Endodermal cell (in vitro differentiated cells): ENCODE measurements at regions not wholly inside any gene's neighbourhood (a gene's known extent, or its start where the extent isn't known, plus 50 kb on each side); places are given as distances from the start of the nearest gene placed in this dataset.

Source experiments
- DNase-seq: peaks from one replicate; pipeline ENCODE4 v3.0.0-alpha.2; 2017
- H3K27ac ChIP-seq: 2 replicates; pipeline ENCODE4 v1.5.1; 2013; ENCODE audit warnings: mild to moderate bottlenecking, low read depth, low read length, moderate library complexity
- H3K27me3 ChIP-seq: 2 replicates; pipeline ENCODE4 v1.6.1; 2013; ENCODE audit warnings: mild to moderate bottlenecking, low read length, moderate library complexity; ENCODE audit not compliant: insufficient read depth, control insufficient read depth, poor library complexity, severe bottlenecking
- H3K36me3 ChIP-seq: 2 replicates; pipeline ENCODE4 v1.7.0; 2013; ENCODE audit warnings: mild to moderate bottlenecking, low read length, moderate library complexity; ENCODE audit not compliant: control insufficient read depth, insufficient read depth
- H3K4me1 ChIP-seq: one replicate; pipeline ENCODE4 v1.7.0; 2013; ENCODE audit warnings: low read length; ENCODE audit not compliant: control insufficient read depth, insufficient read depth
- H3K4me3 ChIP-seq: 2 replicates; pipeline ENCODE4 v1.5.1; 2013; ENCODE audit warnings: mild to moderate bottlenecking, low read length, moderate library complexity
- H3K9ac ChIP-seq: 2 replicates; pipeline ENCODE4 v1.6.1; 2013; ENCODE audit warnings: mild to moderate bottlenecking, low read length, moderate library complexity; ENCODE audit not compliant: poor library complexity, severe bottlenecking; ENCODE audit errors: extremely low read depth
- H3K9me3 ChIP-seq: 2 replicates; pipeline ENCODE4 v1.6.1; 2013; ENCODE audit warnings: mild to moderate bottlenecking, low read length, moderate library complexity; ENCODE audit not compliant: control insufficient read depth
- H3K27ac Mint-ChIP-seq: 2 replicates; pipeline ENCODE4 v1.8.0; 2020; ENCODE audit warnings: mixed read lengths
- H3K27me3 Mint-ChIP-seq: 2 replicates; pipeline ENCODE4 v1.8.0; 2021; ENCODE audit warnings: mild to moderate bottlenecking, mixed read lengths; ENCODE audit not compliant: insufficient read depth
- H3K36me3 Mint-ChIP-seq: 2 replicates; pipeline ENCODE4 v1.8.0; 2020; ENCODE audit warnings: low read depth, mixed read lengths
- H3K4me1 Mint-ChIP-seq: 2 replicates; pipeline ENCODE4 v1.8.0; 2020; ENCODE audit warnings: mixed read lengths
- H3K4me3 Mint-ChIP-seq: 2 replicates; pipeline ENCODE4 v1.8.0; 2020; ENCODE audit warnings: mild to moderate bottlenecking, moderate library complexity, mixed read lengths
- H3K9me3 Mint-ChIP-seq: 2 replicates; pipeline ENCODE4 v1.8.0; 2020; ENCODE audit warnings: mild to moderate bottlenecking, mixed read lengths
- WGBS, 2 experiments: methylation state at CpG; one replicate each; pipeline versions ENCODE4 v1.1.5 to v1.1.7; 2013; ENCODE audit warnings: missing lambda C conversion rate in 2 of 2, mixed read lengths in 1 of 2; ENCODE audit not compliant: insufficient coverage in 1 of 2, insufficient read length in 1 of 2; 5-methylcytosine and 5-hydroxymethylcytosine counted together
- TF ChIP-seq, protein P1 (sequence below): fragments of 200-600 bp; sonication (generic); conservative IDR thresholded peaks from 2 replicates; pipeline ENCODE4 v1.5.0; 2021; ENCODE audit warnings: antibody characterized with exemption, mild to moderate bottlenecking

DNA sequence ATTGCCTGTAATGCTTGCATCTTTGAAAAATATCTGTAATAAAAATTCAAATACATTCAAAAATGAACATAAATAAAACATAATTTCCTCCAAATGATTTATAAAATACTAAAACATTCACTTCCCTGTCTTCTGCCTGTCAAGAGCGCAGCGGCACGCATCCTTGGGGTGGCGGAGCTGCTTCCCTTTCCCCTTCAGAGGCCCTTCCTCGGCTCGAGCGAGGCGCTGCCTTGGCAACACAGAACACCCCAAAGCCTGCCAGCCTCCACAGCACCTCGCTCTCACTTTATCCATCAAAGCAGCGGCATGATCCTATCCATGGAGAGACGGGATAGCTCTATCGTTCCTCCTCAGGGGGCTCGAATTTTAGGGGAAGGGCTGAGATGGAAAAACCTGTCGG, 146.2 kb downstream of the GXYLT1 start:
- Mint-ChIP-seq H3K4me3 (no peak overlapping the region), H3K36me3 (no peaks in the 10 kb centered on the region), H3K27me3 (no peaks in the 10 kb centered on the region), H3K4me1 (peaks cover 5% of the 10 kb centered on the region), H3K9me3 (no peaks in the 10 kb centered on the region), H3K27ac (no peak overlapping the region)
- H3K9ac ChIP-seq, result no peak overlapping the region
- TF ChIP-seq, protein P1, sequence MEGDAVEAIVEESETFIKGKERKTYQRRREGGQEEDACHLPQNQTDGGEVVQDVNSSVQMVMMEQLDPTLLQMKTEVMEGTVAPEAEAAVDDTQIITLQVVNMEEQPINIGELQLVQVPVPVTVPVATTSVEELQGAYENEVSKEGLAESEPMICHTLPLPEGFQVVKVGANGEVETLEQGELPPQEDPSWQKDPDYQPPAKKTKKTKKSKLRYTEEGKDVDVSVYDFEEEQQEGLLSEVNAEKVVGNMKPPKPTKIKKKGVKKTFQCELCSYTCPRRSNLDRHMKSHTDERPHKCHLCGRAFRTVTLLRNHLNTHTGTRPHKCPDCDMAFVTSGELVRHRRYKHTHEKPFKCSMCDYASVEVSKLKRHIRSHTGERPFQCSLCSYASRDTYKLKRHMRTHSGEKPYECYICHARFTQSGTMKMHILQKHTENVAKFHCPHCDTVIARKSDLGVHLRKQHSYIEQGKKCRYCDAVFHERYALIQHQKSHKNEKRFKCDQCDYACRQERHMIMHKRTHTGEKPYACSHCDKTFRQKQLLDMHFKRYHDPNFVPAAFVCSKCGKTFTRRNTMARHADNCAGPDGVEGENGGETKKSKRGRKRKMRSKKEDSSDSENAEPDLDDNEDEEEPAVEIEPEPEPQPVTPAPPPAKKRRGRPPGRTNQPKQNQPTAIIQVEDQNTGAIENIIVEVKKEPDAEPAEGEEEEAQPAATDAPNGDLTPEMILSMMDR, result no peak
- WGBS, 2 experiments, result 96 to 100% methylated on average over 2 to 14 of the region's 14 CpGs
- no peak overlapping the region for H3K27ac ChIP-seq
- no peaks in the 10 kb centered on the region for H3K27me3 ChIP-seq
- H3K4me1 ChIP-seq, result no peaks in the 10 kb centered on the region
- no peak overlapping the region for H3K4me3 ChIP-seq
- H3K9me3 ChIP-seq, result no peaks in the 10 kb centered on the region
- no peak for DNase-seq
- H3K36me3 ChIP-seq, result no peaks in the 10 kb centered on the region

DNA sequence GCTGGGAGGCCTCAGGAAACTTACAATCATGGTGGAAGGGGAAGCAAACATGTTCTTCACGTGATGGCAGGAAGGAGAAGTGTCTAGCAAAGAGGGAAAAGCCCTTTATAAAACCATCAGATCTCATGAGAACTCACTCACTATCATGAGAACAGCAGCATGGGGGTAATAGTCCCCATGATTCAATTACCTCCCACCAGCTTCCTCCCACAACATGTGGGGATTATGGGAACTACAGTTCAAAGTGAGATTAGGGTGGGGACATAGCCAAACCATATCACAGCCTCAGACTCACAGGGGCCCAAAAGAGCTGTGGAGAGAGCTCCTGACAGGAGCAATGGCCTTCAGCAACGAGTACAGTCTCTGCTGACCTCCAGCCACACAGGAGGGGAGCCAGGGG, 151.4 kb downstream of the GXYLT1 start:
- H3K4me3 Mint-ChIP-seq, result no peak overlapping the region
- H3K4me1 Mint-ChIP-seq, result peaks cover 9% of the 10 kb centered on the region
- Histone ChIP-seq H3K9ac (no peak overlapping the region), H3K36me3 (no peaks in the 10 kb centered on the region), H3K4me1 (no peaks in the 10 kb centered on the region), H3K27me3 (no peaks in the 10 kb centered on the region), H3K27ac (no peak overlapping the region), H3K9me3 (peaks cover 5% of the 10 kb centered on the region), H3K4me3 (no peak overlapping the region)
- H3K27me3 Mint-ChIP-seq, result no peaks in the 10 kb centered on the region
- WGBS, 2 experiments, result 87% methylated on average over 2 of the region's 2 CpGs; no CpG with 5 or more reads in 1 of the 2 experiments
- TF ChIP-seq, protein P1, result peak; percentile 18
- DNase-seq, result no peak
- H3K36me3 Mint-ChIP-seq, result no peaks in the 10 kb centered on the region
- no peaks in the 10 kb centered on the region for H3K9me3 Mint-ChIP-seq
- no peak overlapping the region for H3K27ac Mint-ChIP-seq

DNA sequence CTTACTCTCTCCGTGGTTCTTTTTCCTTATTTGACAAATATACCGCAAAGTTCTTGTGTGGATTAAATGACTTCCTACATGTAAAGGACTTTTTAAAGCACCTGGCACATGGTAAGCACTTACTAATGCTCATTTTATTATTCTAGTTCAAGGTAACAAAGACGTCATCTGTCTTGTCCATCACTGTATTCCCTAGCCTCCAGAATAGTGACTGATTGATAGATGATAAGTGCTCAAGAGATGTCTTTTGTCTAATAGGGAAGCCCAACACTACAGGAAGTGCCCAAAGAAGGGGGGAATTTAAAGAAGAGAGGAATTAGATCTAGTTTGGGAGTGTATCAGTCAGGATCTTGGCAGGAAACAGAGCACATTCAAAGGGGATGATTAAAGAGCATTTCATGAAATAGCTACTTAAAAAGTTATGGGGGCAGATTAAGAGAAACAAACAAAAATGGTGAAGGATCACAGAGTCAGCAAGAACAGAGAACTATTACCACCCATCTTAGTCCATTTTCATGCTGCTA, 151.9 kb downstream of the GXYLT1 start:
- Mint-ChIP-seq H3K4me3 (no peak overlapping the region), H3K27me3 (no peaks in the 10 kb centered on the region), H3K9me3 (no peaks in the 10 kb centered on the region), H3K4me1 (peaks cover 9% of the 10 kb centered on the region), H3K36me3 (no peaks in the 10 kb centered on the region), H3K27ac (no peak overlapping the region)
- DNase-seq, result no peak
- 67 to 98% methylated on average over 1 to 3 of the region's 3 CpGs for WGBS, 2 experiments
- no peaks in the 10 kb centered on the region for H3K36me3 ChIP-seq
- H3K27me3 ChIP-seq, result no peaks in the 10 kb centered on the region
- H3K9me3 ChIP-seq, result peaks cover 5% of the 10 kb centered on the region
- H3K9ac ChIP-seq, result no peak overlapping the region
- no peaks in the 10 kb centered on the region for H3K4me1 ChIP-seq
- TF ChIP-seq, protein P1, result no peak
- no peak overlapping the region for H3K4me3 ChIP-seq
- H3K27ac ChIP-seq, result no peak overlapping the region
